Vagina (tissue), 2 donors: ENCODE measurements at regions not wholly inside any gene's neighbourhood (a gene's known extent, or its start where the extent isn't known, plus 50 kb on each side); places are given as distances from the start of the nearest gene placed in this dataset.

ENCODE experiments used
- POLR2AphosphoS5 ChIP-seq, 2 donors: sonication (generic); formaldehyde crosslinking; IDR thresholded peaks; one replicate each; pipeline ENCODE4 v1.9.0; 2017; ENCODE audit warnings: antibody characterized with exemption in 2 of 2, mild to moderate bottlenecking in 2 of 2, low read depth in 1 of 2; ENCODE audit not compliant: insufficient read depth in 1 of 2
- TF ChIP-seq, protein P1 (sequence below), 3 experiments: fragments of 450-650 bp in 2 of 3; fragments of 200-600 bp in 1 of 3; sonication (generic) in 1 of 3; IDR thresholded peaks; one replicate each; pipeline ENCODE4 v1.5.1; 2017 to 2019; ENCODE audit warnings: antibody characterized with exemption in 3 of 3, mild to moderate bottlenecking in 2 of 3, moderate library complexity in 2 of 3

DNA sequence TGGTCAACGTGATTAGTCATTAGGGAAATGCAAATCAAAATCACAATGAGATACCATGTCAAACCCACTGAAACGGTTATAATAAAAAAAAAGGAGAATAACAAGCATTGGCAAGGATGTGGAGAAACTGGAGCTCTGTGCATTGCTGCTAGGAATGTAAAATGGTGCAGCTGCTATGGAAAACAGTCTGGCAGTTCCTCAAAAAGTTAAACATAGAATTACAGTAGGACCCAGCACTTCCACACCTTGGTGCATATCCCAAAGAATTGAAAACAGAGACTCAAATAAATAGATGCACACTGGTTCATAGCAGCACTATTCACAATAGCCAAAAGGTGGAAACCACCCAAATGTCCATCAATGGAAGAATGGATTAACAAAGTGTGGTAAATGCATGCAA is 201.5 kb upstream of the TUT7 start:
- TF ChIP-seq, protein P1, sequence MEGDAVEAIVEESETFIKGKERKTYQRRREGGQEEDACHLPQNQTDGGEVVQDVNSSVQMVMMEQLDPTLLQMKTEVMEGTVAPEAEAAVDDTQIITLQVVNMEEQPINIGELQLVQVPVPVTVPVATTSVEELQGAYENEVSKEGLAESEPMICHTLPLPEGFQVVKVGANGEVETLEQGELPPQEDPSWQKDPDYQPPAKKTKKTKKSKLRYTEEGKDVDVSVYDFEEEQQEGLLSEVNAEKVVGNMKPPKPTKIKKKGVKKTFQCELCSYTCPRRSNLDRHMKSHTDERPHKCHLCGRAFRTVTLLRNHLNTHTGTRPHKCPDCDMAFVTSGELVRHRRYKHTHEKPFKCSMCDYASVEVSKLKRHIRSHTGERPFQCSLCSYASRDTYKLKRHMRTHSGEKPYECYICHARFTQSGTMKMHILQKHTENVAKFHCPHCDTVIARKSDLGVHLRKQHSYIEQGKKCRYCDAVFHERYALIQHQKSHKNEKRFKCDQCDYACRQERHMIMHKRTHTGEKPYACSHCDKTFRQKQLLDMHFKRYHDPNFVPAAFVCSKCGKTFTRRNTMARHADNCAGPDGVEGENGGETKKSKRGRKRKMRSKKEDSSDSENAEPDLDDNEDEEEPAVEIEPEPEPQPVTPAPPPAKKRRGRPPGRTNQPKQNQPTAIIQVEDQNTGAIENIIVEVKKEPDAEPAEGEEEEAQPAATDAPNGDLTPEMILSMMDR (IDR thresholded peaks at IDR 0.05), result no peak
- no peak for TF ChIP-seq POLR2AphosphoS5 (IDR thresholded peaks at IDR 0.05; ENCODE audit: insufficient read depth in 1 of 2, low read depth in 1 of 2)
